Heart left ventricle (tissue), 13 donors: ENCODE measurements at regions not wholly inside any gene's neighbourhood (a gene's known extent, or its start where the extent isn't known, plus 50 kb on each side); places are given as distances from the start of the nearest gene placed in this dataset.

ENCODE experiments used
- CTCF ChIP-seq, 12 donors: fragments of 200-600 bp; sonication (generic) in 4 of 12; IDR thresholded peaks; one replicate each; pipeline versions ENCODE4 v1.5.0 to v1.8.0; 2018 to 2022; ENCODE audit warnings: antibody characterized with exemption in 12 of 12, mild to moderate bottlenecking in 5 of 12
- POLR2A ChIP-seq, 2 donors: fragments of 450-650 bp; IDR thresholded peaks; one replicate each; pipeline ENCODE4 v1.6.1; 2017; ENCODE audit warnings: antibody characterized with exemption in 2 of 2, mild to moderate bottlenecking in 2 of 2, moderate library complexity in 2 of 2
- donor health status: ischemic (EF 13 %, LVEDD 7.1; RV severe dilation, severe dysfunction).
- donor health status: DM: no; HTN: yes; CAD: no.
- donor health status: DM: no; HTN: no; CAD: no.
- donor health status: ischemic (EF 25% LVEDD 6.9; RV normal size, moderate dysfunction).
- donor health status: ischemic (EF 25% LVEDD 5.7; RV mildly dilated, moderate dysfunction).
- donor health status: ischemic (EF 35%, LVEDD 5.7; RV mildly dilated, moderate dysfunction).
- donor health status: nonischemic (EF 11% LVEDD 7.7; RV severe dilation, severe dysfunction).
- donor health status: DM: yes; HTN: yes; CAD: no.
- donor health status: PGD.
- donor health status: ischemic (EF 29% LVEDD 5.4; RV normal size, mild dysfunction).
- donor health status: nonischemic (EF 23%, LVEDD 6.1; RV moderate dilation, normal function).

- TF ChIP-seq CTCF (IDR thresholded peaks at IDR 0.05): no peak
- TF ChIP-seq POLR2A (IDR thresholded peaks at IDR 0.05): no peak
Measured at GRCh38 chr2:107062173-107062572, 176.2 kb upstream of the ST6GAL2 start.
